Frontal cortex (tissue), 3 donors: ENCODE measurements at regions not wholly inside any gene's neighbourhood (a gene's known extent, or its start where the extent isn't known, plus 50 kb on each side); places are given as distances from the start of the nearest gene placed in this dataset.

Experiments used
- DNase-seq, 2 donors: peaks; one replicate each; pipeline ENCODE4 v3.0.0; 2012; ENCODE audit warnings: low spot score in 2 of 2
- FAIRE-seq: peaks from 2 replicates; lab custom pipeline; 2012; peaks lifted over from hg19 to GRCh38; lab: Jason Lieb, UNC
- donor health status: control.
- donor health status: control.
- donor health status: control.

GRCh38 chr6:166684170-166684569 is 57.1 kb upstream of the RPS6KA2 start:
- no peak for DNase-seq
- FAIRE-seq, result no peak

GRCh38 chr6:166683477-166683876 is 56.4 kb upstream of the RPS6KA2 start:
- no peak for DNase-seq
- no peak for FAIRE-seq

- no peak for FAIRE-seq
Observed at GRCh38 chr6:166679566-166679965, 52.5 kb upstream of the RPS6KA2 start.

GRCh38 chr6:166678426-166678825 is 51.4 kb upstream of the RPS6KA2 start:
- no peak for FAIRE-seq
- DNase-seq, result no peak

More at GRCh38 chr6:166679566-166679965, 52.5 kb upstream of the RPS6KA2 start:
- DNase-seq, result no peak

GRCh38 chr6:166677941-166678340 is 50.9 kb upstream of the RPS6KA2 start:
- FAIRE-seq, result no peak
- DNase-seq, result no peak
